Upper lobe of left lung (tissue), 4 donors: ENCODE measurements at regions not wholly inside any gene's neighbourhood (a gene's known extent, or its start where the extent isn't known, plus 50 kb on each side); places are given as distances from the start of the nearest gene placed in this dataset.

Source experiments
- CTCF ChIP-seq, 6 experiments: fragments of 450-650 bp in 4 of 6; fragments of 200-600 bp in 2 of 6; sonication (generic) in 2 of 6; IDR thresholded peaks; one replicate each; pipeline ENCODE4 v1.5.1; 2016 to 2019; ENCODE audit warnings: antibody characterized with exemption in 6 of 6
- EP300 ChIP-seq, 4 donors: sonication (generic); formaldehyde crosslinking; IDR thresholded peaks; one replicate each; pipeline ENCODE4 v1.5.1; 2017; ENCODE audit warnings: antibody characterized with exemption in 4 of 4, control low read depth in 2 of 4
- POLR2AphosphoS5 ChIP-seq, 2 donors: sonication (generic); formaldehyde crosslinking; IDR thresholded peaks; one replicate each; pipeline ENCODE4 v1.5.1; 2017; ENCODE audit warnings: antibody characterized with exemption in 2 of 2

- TF ChIP-seq EP300 (IDR thresholded peaks at IDR 0.05), result no peak
- TF ChIP-seq POLR2AphosphoS5 (IDR thresholded peaks at IDR 0.05), result no peak
- TF ChIP-seq CTCF (IDR thresholded peaks at IDR 0.05), result no peak
Observed at GRCh38 chr5:125554355-125554754, 807.9 kb upstream of the ZNF608 start.
